ENCODE measurements at regions not wholly inside any gene's neighbourhood (a gene's known extent, or its start where the extent isn't known, plus 50 kb on each side); places are given as distances from the start of the nearest gene placed in this dataset.

DNA sequence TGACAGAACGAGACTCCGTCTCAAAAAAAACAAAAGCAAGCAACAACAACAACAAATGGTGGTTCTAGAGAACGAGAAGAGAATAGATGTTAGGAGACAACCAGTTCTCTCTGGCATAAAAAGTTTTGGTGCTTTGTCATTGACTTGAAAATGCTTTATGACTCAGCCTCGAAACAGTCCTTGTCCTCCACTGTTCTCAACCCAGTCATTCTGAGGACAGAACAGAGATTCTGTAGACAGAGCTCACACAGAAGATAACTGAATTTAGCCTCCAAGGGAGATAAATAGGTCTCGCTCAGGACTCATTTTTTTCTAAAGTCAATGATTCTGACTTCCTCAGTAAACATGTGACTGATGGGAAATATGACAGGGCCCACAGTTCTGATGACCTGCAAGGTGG lies 76.0 kb upstream of the FSTL4 start:
- TF ChIP-seq ZBTB7A (IDR thresholded peaks at IDR 0.05; ENCODE audit: low read depth) (no peak), CREB1 (IDR thresholded peaks at IDR 0.05; ENCODE audit: low read depth) (no peak), EGR1 (IDR thresholded peaks at IDR 0.05) (no peak), RAD21 (IDR thresholded peaks at IDR 0.05; ENCODE audit: low read depth) (no peak), REST (IDR thresholded peaks at IDR 0.05; ENCODE audit: low read depth) (no peak), TCF12 (IDR thresholded peaks at IDR 0.05; ENCODE audit: low read depth) (no peak), TEAD4 (IDR thresholded peaks at IDR 0.05) (no peak)
- TF ChIP-seq, protein P1, sequence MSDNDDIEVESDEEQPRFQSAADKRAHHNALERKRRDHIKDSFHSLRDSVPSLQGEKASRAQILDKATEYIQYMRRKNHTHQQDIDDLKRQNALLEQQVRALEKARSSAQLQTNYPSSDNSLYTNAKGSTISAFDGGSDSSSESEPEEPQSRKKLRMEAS (IDR thresholded peaks at IDR 0.05): no peak

GRCh38 chr5:133687212-133688061 lies 75.1 kb upstream of the FSTL4 start:
- TF ChIP-seq TEAD4 (IDR thresholded peaks at IDR 0.05) (no peak), ZBTB7A (IDR thresholded peaks at IDR 0.05; ENCODE audit: low read depth) (no peak), TAF1 (IDR thresholded peaks at IDR 0.05; ENCODE audit: low read depth) (no peak), CEBPB (IDR thresholded peaks at IDR 0.05) (no peak), EP300 (IDR thresholded peaks at IDR 0.05; ENCODE audit: borderline replicate concordance) (no peak), RAD21 (IDR thresholded peaks at IDR 0.05; ENCODE audit: low read depth) (no peak), USF1 (IDR thresholded peaks at IDR 0.05) (no peak), TCF12 (IDR thresholded peaks at IDR 0.05; ENCODE audit: low read depth) (no peak), REST (IDR thresholded peaks at IDR 0.05; ENCODE audit: low read depth) (no peak), YY1 (IDR thresholded peaks at IDR 0.05; ENCODE audit: low read depth) (no peak), CREB1 (IDR thresholded peaks at IDR 0.05; ENCODE audit: low read depth) (no peak), FOXM1 (IDR thresholded peaks at IDR 0.05; ENCODE audit: borderline replicate concordance, low read depth) (no peak), EGR1 (IDR thresholded peaks at IDR 0.05) (no peak), NFIC (IDR thresholded peaks at IDR 0.05) (no peak)
- TF ChIP-seq, protein P1 (IDR thresholded peaks at IDR 0.05): no peak

DNA sequence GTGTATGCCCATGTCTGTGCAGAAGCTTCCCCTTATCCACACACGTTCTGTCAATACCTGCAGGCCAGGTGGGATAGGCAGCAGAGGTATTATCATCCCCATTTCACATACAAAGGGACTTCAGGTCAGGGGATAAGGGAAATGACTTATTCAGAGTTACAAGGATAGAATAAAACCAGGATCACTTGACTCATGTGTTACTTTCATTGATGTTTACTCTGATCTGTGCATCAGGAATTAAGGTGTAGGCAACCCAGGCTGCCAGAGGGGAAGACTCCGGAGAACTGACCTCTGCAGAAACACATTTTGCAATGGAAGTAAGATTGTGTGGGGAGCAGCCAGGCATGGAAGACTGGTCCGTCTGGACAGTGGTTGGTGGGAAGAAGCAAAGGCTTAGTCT lies 74.2 kb upstream of the FSTL4 start:
- no peak for TF ChIP-seq NFIC (IDR thresholded peaks at IDR 0.05)
- no peak for TF ChIP-seq FOXM1 (IDR thresholded peaks at IDR 0.05; ENCODE audit: borderline replicate concordance, low read depth)

DNA sequence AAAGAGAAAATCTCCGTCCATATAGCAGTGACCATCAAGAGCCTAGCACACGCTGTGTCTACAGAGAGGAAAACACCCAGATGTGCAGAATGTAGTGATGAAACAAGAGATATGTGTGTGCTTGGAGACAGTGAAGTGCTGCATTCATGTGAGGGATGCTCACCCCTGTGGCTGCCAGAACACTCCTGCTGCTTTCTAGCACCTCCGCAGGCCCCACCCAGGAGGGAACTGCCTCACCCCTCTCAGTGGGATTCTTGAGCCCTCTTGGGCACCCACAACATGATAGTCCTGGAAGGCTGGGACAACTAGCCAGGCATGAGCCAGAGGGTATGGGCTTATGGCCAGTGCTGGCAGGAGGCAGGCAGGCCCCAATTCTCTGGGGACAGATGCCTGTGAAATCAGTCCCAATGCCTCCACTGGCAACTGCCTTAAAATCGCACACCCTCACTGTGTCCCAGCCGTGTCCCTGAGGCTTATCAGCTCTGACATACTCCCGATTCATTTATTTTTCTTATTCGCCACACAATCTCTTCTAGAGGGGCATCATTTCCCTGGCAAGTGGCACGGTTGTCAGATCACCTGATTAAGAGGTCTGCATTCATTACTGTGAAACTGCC lies 73.2 kb upstream of the FSTL4 start:
- TF ChIP-seq YY1 (IDR thresholded peaks at IDR 0.05; ENCODE audit: low read depth): no peak
- TF ChIP-seq USF1 (IDR thresholded peaks at IDR 0.05): no peak

DNA sequence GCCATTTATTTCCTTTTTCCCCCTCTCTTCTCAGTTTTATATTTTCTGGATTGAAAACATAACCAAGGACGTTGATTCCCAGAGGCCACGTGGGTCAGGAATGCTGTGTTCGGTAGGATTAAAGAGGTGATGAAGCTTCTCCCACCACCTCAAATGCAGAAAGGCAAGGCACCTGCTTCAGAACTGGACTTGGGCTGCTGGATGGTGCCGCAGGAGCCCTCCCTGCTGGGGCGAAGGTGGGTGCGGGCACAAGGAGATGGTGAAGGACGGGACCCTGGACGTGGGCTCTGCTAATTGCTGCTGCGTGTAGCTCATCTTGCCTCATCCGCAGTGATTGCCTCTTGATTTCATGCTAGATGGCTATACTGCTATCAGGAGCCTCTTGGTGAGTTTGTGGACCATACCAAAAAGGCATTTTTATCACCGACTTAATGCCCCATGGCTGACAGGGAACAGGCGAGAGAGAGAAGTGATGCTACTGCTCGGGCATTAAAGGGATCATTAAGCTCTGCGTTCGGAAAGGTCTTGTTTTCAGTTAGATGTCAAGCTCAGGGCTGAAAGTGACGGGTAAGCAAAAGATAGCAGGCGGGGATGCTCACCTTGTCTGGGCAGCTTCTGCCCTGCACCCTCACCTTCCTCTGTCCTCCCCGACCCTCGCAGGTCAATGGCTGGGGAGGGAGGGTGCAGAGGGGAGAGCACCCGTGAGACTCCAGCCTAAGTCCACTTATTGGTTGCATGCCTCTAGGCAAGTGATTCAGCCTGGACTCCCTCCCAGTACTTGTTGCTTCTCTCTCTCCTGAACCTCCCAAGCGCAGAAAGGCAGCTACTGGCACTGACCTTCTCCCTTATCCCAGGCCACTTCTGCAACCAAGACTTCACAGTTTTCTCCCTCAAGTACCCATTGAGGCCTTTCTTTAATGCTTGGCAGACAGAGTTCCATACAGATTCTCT lies 71.6 kb upstream of the FSTL4 start:
- TF ChIP-seq EP300 (IDR thresholded peaks at IDR 0.05; ENCODE audit: borderline replicate concordance) (no peak), NFIC (IDR thresholded peaks at IDR 0.05) (no peak), RAD21 (IDR thresholded peaks at IDR 0.05; ENCODE audit: low read depth) (no peak)

DNA sequence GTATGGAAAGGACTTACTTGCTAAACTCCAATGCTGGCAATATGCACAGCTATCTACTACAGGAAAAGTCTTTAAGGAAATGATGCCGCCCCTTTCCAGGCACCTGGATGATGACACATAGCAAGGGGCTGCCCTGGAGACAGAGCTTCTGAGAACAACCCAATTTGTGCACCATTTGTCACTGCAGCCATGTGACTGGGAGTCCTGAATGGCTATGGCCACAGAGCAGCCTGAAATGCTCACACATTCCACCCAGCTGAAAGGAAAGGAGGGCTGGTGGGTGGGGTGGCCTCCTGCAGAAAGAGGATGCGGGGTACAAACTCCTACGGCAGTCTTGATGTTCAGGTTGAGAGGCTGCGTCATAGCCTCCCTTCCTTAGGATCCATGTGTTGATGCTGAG lies 70.1 kb upstream of the FSTL4 start:
- TF ChIP-seq EGR1 (IDR thresholded peaks at IDR 0.05) (no peak), CEBPB (IDR thresholded peaks at IDR 0.05) (no peak), TEAD4 (IDR thresholded peaks at IDR 0.05) (no peak), CREB1 (IDR thresholded peaks at IDR 0.05; ENCODE audit: low read depth) (no peak), YY1 (IDR thresholded peaks at IDR 0.05; ENCODE audit: low read depth) (no peak), REST (IDR thresholded peaks at IDR 0.05; ENCODE audit: low read depth) (no peak), ZBTB7A (IDR thresholded peaks at IDR 0.05; ENCODE audit: low read depth) (no peak), FOXM1 (IDR thresholded peaks at IDR 0.05; ENCODE audit: borderline replicate concordance, low read depth) (no peak), TCF12 (IDR thresholded peaks at IDR 0.05; ENCODE audit: low read depth) (no peak), EP300 (IDR thresholded peaks at IDR 0.05; ENCODE audit: borderline replicate concordance) (no peak), RAD21 (IDR thresholded peaks at IDR 0.05; ENCODE audit: low read depth) (no peak), USF1 (IDR thresholded peaks at IDR 0.05) (no peak), NFIC (IDR thresholded peaks at IDR 0.05) (no peak), TAF1 (IDR thresholded peaks at IDR 0.05; ENCODE audit: low read depth) (no peak)
- TF ChIP-seq, protein P1 (IDR thresholded peaks at IDR 0.05): no peak
